ACC112 (cell line): ENCODE measurements at regions not wholly inside any gene's neighbourhood (a gene's known extent, or its start where the extent isn't known, plus 50 kb on each side); places are given as distances from the start of the nearest gene placed in this dataset.

Experiments used
- H2AFZ ChIP-seq: fragments of 200-600 bp; sonication (generic); one replicate; pipeline ENCODE4 v1.6.0; 2017; ENCODE audit warnings: antibody characterized with exemption, low read length; ENCODE audit not compliant: unreplicated experiment
- H3K27ac ChIP-seq: fragments of 200-600 bp; sonication (generic); 2 replicates; pipeline ENCODE4 v1.5.1; 2014; ENCODE audit warnings: low read depth, mild to moderate bottlenecking, antibody characterized with exemption, low read length, moderate library complexity
- H3K27me3 ChIP-seq: fragments of 200-600 bp; sonication (generic); 2 replicates; pipeline ENCODE4 v1.6.1; 2014; ENCODE audit warnings: mild to moderate bottlenecking, antibody characterized with exemption, low read length, moderate library complexity, mixed read lengths; ENCODE audit not compliant: insufficient read depth
- H3K36me3 ChIP-seq: fragments of 200-600 bp; sonication (generic); 2 replicates; pipeline ENCODE4 v1.6.1; 2016; ENCODE audit warnings: mild to moderate bottlenecking, antibody characterized with exemption, low read length, moderate library complexity, mixed read lengths; ENCODE audit not compliant: insufficient read depth
- H3K4me1 ChIP-seq: fragments of 200-600 bp; sonication (generic); one replicate; pipeline ENCODE4 v1.6.1; 2016; ENCODE audit warnings: low read length, mixed read lengths; ENCODE audit not compliant: insufficient read depth, unreplicated experiment, control insufficient read depth
- H3K4me3 ChIP-seq: fragments of 200-600 bp; sonication (generic); 2 replicates; pipeline ENCODE4 v1.5.1; 2014; ENCODE audit warnings: mild to moderate bottlenecking, low read depth, low read length
- H3K79me2 ChIP-seq: fragments of 200-600 bp; sonication (generic); one replicate; pipeline ENCODE4 v1.6.0; 2016; ENCODE audit warnings: low read length; ENCODE audit not compliant: control insufficient read depth, unreplicated experiment, insufficient read depth

- Histone ChIP-seq H3K27ac (no peak overlapping the region), H2AFZ (no peak overlapping the region), H3K4me3 (no peak overlapping the region), H3K4me1 (no peaks in the 10 kb centered on the region), H3K79me2 (no peaks in the 10 kb centered on the region), H3K27me3 (peaks cover 14% of the 10 kb centered on the region; the same call in 1 of the 2 replicates), H3K36me3 (no peaks in the 10 kb centered on the region)
These were observed 74.5 kb downstream of the TMEM17 start for GRCh38 chr2:62431512-62431911.

GRCh38 chr2:62430146-62430545 lies 75.8 kb downstream of the TMEM17 start:
- Histone ChIP-seq H3K36me3 (no peaks in the 10 kb centered on the region), H2AFZ (no peak overlapping the region), H3K27ac (no peak overlapping the region), H3K4me1 (no peaks in the 10 kb centered on the region), H3K79me2 (no peaks in the 10 kb centered on the region), H3K4me3 (no peak overlapping the region), H3K27me3 (peaks cover 14% of the 10 kb centered on the region; the same call in 1 of the 2 replicates)

- Histone ChIP-seq H2AFZ (no peak overlapping the region), H3K79me2 (no peaks in the 10 kb centered on the region), H3K27ac (no peak overlapping the region), H3K4me1 (no peaks in the 10 kb centered on the region), H3K36me3 (no peaks in the 10 kb centered on the region), H3K4me3 (no peak overlapping the region), H3K27me3 (peaks cover 14% of the 10 kb centered on the region; the same call in 1 of the 2 replicates)
These were observed 78.8 kb downstream of the TMEM17 start for GRCh38 chr2:62427146-62427545.

GRCh38 chr2:62426154-62426912 lies 79.7 kb downstream of the TMEM17 start:
- Histone ChIP-seq H3K4me3 (no peak overlapping the region), H3K4me1 (no peaks in the 10 kb centered on the region), H3K36me3 (no peaks in the 10 kb centered on the region), H2AFZ (no peak overlapping the region), H3K79me2 (no peaks in the 10 kb centered on the region), H3K27me3 (peaks cover 7% of the 10 kb centered on the region; the same call in 1 of the 2 replicates), H3K27ac (no peak overlapping the region)

- Histone ChIP-seq H3K27me3 (peaks cover under 1% of the 10 kb centered on the region; the same call in 1 of the 2 replicates), H3K4me3 (no peak overlapping the region), H3K4me1 (no peaks in the 10 kb centered on the region), H3K36me3 (no peaks in the 10 kb centered on the region), H2AFZ (no peak overlapping the region), H3K27ac (no peak overlapping the region), H3K79me2 (no peaks in the 10 kb centered on the region)
These were observed 80.3 kb downstream of the TMEM17 start for GRCh38 chr2:62425684-62426083.

GRCh38 chr2:62424899-62425298 lies 81.1 kb downstream of the TMEM17 start:
- H2AFZ ChIP-seq, result no peak overlapping the region
- H3K27ac ChIP-seq, result no peak overlapping the region
- H3K27me3 ChIP-seq, result no peaks in the 10 kb centered on the region
- no peaks in the 10 kb centered on the region for H3K79me2 ChIP-seq
- no peaks in the 10 kb centered on the region for H3K36me3 ChIP-seq
- H3K4me1 ChIP-seq, result no peaks in the 10 kb centered on the region
- H3K4me3 ChIP-seq, result no peak overlapping the region

- no peaks in the 10 kb centered on the region for H3K4me1 ChIP-seq
- H3K27me3 ChIP-seq, result no peaks in the 10 kb centered on the region
- H3K4me3 ChIP-seq, result no peak overlapping the region
- H3K27ac ChIP-seq, result no peak overlapping the region
- no peaks in the 10 kb centered on the region for H3K36me3 ChIP-seq
- H2AFZ ChIP-seq, result no peak overlapping the region
- no peaks in the 10 kb centered on the region for H3K79me2 ChIP-seq
These were observed 82.0 kb downstream of the TMEM17 start for GRCh38 chr2:62423883-62424458.

GRCh38 chr2:62423235-62423634 lies 82.8 kb downstream of the TMEM17 start:
- Histone ChIP-seq H3K79me2 (no peaks in the 10 kb centered on the region), H3K27me3 (no peaks in the 10 kb centered on the region), H3K36me3 (no peaks in the 10 kb centered on the region), H3K4me1 (no peaks in the 10 kb centered on the region), H3K4me3 (no peak overlapping the region), H3K27ac (no peak overlapping the region), H2AFZ (no peak overlapping the region)

GRCh38 chr2:62415518-62415917 lies 90.5 kb downstream of the TMEM17 start:
- Histone ChIP-seq H3K4me3 (no peak overlapping the region), H3K27me3 (no peaks in the 10 kb centered on the region), H3K4me1 (peaks cover 11% of the 10 kb centered on the region), H3K36me3 (no peaks in the 10 kb centered on the region), H2AFZ (no peak overlapping the region), H3K79me2 (no peaks in the 10 kb centered on the region), H3K27ac (no peak overlapping the region)

GRCh38 chr2:62415019-62415431 lies 91.0 kb downstream of the TMEM17 start:
- H3K36me3 ChIP-seq, result no peaks in the 10 kb centered on the region
- H3K4me1 ChIP-seq, result peaks cover 11% of the 10 kb centered on the region
- no peak overlapping the region for H2AFZ ChIP-seq
- H3K27me3 ChIP-seq, result no peaks in the 10 kb centered on the region
- H3K27ac ChIP-seq, result no peak overlapping the region
- no peaks in the 10 kb centered on the region for H3K79me2 ChIP-seq
- no peak overlapping the region for H3K4me3 ChIP-seq

GRCh38 chr2:62413116-62413663 lies 92.8 kb downstream of the TMEM17 start:
- Histone ChIP-seq H3K27me3 (no peaks in the 10 kb centered on the region), H3K4me3 (no peak overlapping the region), H3K4me1 (peaks cover 11% of the 10 kb centered on the region), H3K27ac (no peak overlapping the region), H3K36me3 (no peaks in the 10 kb centered on the region), H3K79me2 (no peaks in the 10 kb centered on the region), H2AFZ (no peak overlapping the region)
